Lower leg skin (tissue), 4 donors: ENCODE measurements at regions not wholly inside any gene's neighbourhood (a gene's known extent, or its start where the extent isn't known, plus 50 kb on each side); places are given as distances from the start of the nearest gene placed in this dataset.

Experiments used
- DNase-seq, 2 donors: peaks; one replicate each; pipeline ENCODE4 v3.0.0-alpha.2; 2019; ENCODE audit warnings: low spot score in 2 of 2
- H3K4me3 ChIP-seq: fragments of 200-600 bp; sonication (generic); 2 replicates; pipeline ENCODE4 v1.5.1; 2017; ENCODE audit warnings: mild to moderate bottlenecking, low read depth; ENCODE audit not compliant: poor library complexity, severe bottlenecking
- POLR2A ChIP-seq, 2 donors: fragments of 450-650 bp; IDR thresholded peaks; one replicate each; pipeline ENCODE4 v1.6.1; 2016 to 2017; ENCODE audit warnings: antibody characterized with exemption in 2 of 2, mild to moderate bottlenecking in 1 of 2, moderate library complexity in 1 of 2
- WGBS, 2 donors: methylation state at CpG; one replicate each; pipeline ENCODE4 v1.1.5; 2018; 5-methylcytosine and 5-hydroxymethylcytosine counted together
- intact Hi-C: fragments of 100-400 bp; cut with DNase I; formaldehyde crosslinking; loops from one replicate; pipeline ENCODE4 v1.15.0; 2023; ENCODE audit warnings: low total_unique reads
- TF ChIP-seq, protein P1 (sequence below), 3 donors: fragments of 450-650 bp; IDR thresholded peaks; one replicate each; pipeline ENCODE4 v1.5.1; 2016; ENCODE audit warnings: antibody characterized with exemption in 3 of 3, mild to moderate bottlenecking in 3 of 3, moderate library complexity in 2 of 3

DNA sequence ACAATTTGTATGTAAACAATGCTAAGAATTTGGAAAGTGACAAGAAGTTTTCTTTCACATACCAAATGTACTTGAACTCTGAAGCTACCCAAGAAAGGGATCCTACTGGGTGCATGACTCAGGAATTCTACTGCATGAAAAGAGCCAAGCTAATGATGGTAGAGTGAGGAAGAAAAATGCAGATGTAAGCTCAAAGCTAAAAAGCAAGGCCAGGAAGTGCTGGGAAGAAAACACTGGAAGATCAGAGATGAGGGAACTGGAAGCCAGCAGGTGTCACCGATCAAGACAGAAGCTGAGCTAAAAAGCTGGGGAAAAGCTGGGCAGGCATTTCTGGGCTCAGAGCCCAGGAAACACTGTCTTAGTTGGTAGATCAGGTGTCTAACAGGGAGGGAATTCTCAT is 449.1 kb downstream of the NKX6-1 start:
- 18% methylated on average over 1 of the region's 1 CpG for WGBS, 2 donors
- no peak for DNase-seq
- no peak for TF ChIP-seq POLR2A (IDR thresholded peaks at IDR 0.05)
- TF ChIP-seq, protein P1, sequence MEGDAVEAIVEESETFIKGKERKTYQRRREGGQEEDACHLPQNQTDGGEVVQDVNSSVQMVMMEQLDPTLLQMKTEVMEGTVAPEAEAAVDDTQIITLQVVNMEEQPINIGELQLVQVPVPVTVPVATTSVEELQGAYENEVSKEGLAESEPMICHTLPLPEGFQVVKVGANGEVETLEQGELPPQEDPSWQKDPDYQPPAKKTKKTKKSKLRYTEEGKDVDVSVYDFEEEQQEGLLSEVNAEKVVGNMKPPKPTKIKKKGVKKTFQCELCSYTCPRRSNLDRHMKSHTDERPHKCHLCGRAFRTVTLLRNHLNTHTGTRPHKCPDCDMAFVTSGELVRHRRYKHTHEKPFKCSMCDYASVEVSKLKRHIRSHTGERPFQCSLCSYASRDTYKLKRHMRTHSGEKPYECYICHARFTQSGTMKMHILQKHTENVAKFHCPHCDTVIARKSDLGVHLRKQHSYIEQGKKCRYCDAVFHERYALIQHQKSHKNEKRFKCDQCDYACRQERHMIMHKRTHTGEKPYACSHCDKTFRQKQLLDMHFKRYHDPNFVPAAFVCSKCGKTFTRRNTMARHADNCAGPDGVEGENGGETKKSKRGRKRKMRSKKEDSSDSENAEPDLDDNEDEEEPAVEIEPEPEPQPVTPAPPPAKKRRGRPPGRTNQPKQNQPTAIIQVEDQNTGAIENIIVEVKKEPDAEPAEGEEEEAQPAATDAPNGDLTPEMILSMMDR (IDR thresholded peaks at IDR 0.05), result no peak
- H3K4me3 ChIP-seq, result no peak overlapping the region
- intact Hi-C loops, result no loop called here

DNA sequence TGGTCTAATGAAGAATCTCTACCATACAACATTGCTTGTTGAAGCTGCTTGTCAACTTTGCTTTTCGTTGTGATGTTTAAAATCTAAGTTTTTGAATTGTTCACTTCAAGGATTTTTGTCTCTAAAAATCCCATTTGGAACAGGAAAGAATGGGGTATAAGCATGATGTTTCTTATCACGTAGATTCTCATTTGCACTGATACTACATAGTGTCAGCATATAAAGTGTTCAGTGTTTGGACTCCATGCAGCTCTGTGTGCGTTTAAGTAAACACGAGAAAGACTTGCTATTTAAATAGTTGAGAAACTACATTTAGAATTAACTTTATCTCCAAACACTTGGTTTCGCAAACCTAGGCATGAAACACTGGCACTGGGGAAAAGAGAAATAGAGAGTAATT is 452.5 kb downstream of the NKX6-1 start:
- TF ChIP-seq, protein P1 (IDR thresholded peaks at IDR 0.05), result no peak
- no peak for TF ChIP-seq POLR2A (IDR thresholded peaks at IDR 0.05)
- DNase-seq, result no peak
- 86 to 87% methylated on average over 5 of the region's 5 CpGs for WGBS, 2 donors
- no peak overlapping the region for H3K4me3 ChIP-seq
- intact Hi-C loops, result no loop called here

DNA sequence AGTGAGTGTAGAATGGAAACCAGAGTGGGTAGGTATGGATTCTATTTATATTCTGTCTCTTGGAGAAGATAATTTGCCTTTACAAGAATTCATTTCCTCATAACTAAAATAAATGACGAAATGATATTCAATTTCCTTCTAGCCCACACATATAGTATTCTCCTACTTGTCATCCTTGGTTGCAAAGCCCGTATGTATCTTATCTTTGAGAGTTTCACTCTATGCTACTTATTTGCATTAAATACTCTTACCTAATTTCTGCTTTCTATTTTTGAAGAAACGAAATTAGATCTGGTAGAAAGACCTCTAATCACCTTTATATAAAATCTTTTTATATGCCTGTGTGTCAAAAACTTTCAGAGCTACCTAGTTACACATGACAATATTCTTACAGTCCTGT is 457.7 kb downstream of the NKX6-1 start:
- WGBS, 2 donors, result 64 to 68% methylated on average over 3 of the region's 3 CpGs
- TF ChIP-seq, protein P1 (IDR thresholded peaks at IDR 0.05), result no peak
- TF ChIP-seq POLR2A (IDR thresholded peaks at IDR 0.05), result no peak
- H3K4me3 ChIP-seq, result no peak overlapping the region
- intact Hi-C loops, result no loop called here
- DNase-seq, result no peak

DNA sequence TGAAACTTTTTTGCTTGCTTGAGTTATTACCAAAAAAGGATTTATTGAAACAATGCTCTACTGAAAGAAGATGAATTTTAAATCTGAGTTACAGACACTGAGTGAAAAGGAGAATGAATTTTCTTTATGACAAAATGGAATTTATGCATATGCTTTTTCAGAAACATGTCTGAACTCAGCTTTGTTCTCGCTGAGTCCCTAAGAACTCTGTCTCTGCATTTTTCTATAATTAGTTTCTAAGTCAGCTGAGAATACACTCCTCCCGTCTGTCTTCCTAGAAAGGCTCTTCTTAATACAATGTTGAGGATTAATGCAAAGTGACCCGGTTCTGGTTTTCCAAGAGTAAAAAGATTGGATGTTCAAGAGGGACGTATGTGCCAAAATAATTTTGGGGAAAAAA is 463.5 kb downstream of the NKX6-1 start:
- 42% methylated on average over 4 of the region's 4 CpGs for WGBS, 2 donors
- DNase-seq, result no peak
- H3K4me3 ChIP-seq, result no peak overlapping the region
- TF ChIP-seq POLR2A (IDR thresholded peaks at IDR 0.05), result no peak
- TF ChIP-seq, protein P1 (IDR thresholded peaks at IDR 0.05), result no peak
- intact Hi-C loops, result no loop called here

DNA sequence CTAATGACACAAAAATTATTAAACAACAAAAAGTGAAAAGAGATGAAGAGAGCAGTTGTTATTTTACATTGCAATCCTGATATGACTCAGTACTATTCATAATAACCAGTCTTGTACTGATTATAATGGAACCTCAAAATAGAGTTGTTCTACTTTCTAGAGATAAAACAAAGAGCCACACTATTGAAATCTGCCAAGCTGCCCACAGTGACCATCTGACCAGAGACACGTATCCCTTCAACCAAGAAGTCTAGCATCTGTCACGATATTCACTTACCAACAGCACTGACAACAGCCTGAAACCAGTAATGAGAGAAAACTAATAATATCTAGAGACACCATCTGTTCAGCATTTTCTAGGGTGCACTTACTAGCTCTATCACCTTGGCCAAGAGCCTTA is 466.7 kb downstream of the NKX6-1 start:
- no peak for DNase-seq
- 89 to 90% methylated on average over 2 of the region's 2 CpGs for WGBS, 2 donors
- no peak overlapping the region for H3K4me3 ChIP-seq
- intact Hi-C loops, result no loop called here
- TF ChIP-seq POLR2A (IDR thresholded peaks at IDR 0.05), result no peak
- TF ChIP-seq, protein P1 (IDR thresholded peaks at IDR 0.05), result no peak

DNA sequence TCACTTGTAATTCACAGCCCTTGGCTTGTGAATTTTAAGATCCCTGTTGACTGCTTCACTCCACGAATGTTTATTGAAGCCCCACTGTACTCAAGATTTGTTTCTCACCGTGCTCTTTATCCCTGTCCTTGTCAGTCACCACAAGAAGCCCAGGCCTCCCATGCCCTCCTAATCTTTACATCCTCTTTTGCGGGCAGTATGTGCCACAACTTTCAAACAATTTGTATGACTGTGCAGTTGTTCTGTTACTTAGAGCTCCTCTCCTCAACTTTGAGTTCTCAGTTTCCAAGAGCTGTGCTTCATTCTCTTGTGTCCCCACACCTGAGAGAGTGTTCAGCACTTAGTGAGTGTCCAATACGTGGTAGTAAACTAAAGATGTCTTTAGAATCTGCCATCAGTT is 467.7 kb downstream of the NKX6-1 start:
- intact Hi-C loops, result no loop called here
- H3K4me3 ChIP-seq, result no peak overlapping the region
- TF ChIP-seq POLR2A (IDR thresholded peaks at IDR 0.05), result no peak
- TF ChIP-seq, protein P1 (IDR thresholded peaks at IDR 0.05), result no peak
- no peak for DNase-seq
- WGBS, 2 donors, result 67 to 74% methylated on average over 4 of the region's 4 CpGs
